HUES6 (cell line): ENCODE measurements at regions not wholly inside any gene's neighbourhood (a gene's known extent, or its start where the extent isn't known, plus 50 kb on each side); places are given as distances from the start of the nearest gene placed in this dataset.
"Not testable (repeated sequence)": the region's sequence is repeated elsewhere in the genome, so short reads cannot be mapped to it uniquely, and the experiment has no call there.

ENCODE experiments used
- H3K27ac ChIP-seq: 2 replicates; pipeline ENCODE4 v1.7.0; 2013; ENCODE audit warnings: low read depth, mild to moderate bottlenecking, low read length, inconsistent platforms
- H3K27me3 ChIP-seq: 2 replicates; pipeline ENCODE4 v1.6.1; 2013; ENCODE audit warnings: low read length; ENCODE audit not compliant: control insufficient read depth, insufficient read depth
- H3K36me3 ChIP-seq: 2 replicates; pipeline ENCODE4 v1.6.1; 2013; ENCODE audit warnings: low read length; ENCODE audit not compliant: control insufficient read depth, insufficient read depth
- H3K4me1 ChIP-seq: 2 replicates; pipeline ENCODE4 v1.6.1; 2013; ENCODE audit warnings: low read length; ENCODE audit not compliant: control insufficient read depth, insufficient read depth
- H3K4me3 ChIP-seq: 2 replicates; pipeline ENCODE4 v1.5.1; 2013; ENCODE audit warnings: low read depth, low read length
- H3K9ac ChIP-seq: one replicate; pipeline ENCODE4 v1.6.1; 2013; ENCODE audit warnings: mild to moderate bottlenecking, low read length
- H3K9me3 ChIP-seq: 2 replicates; pipeline ENCODE4 v1.6.1; 2013; ENCODE audit warnings: low read depth, low read length; ENCODE audit not compliant: control insufficient read depth, insufficient read depth

GRCh38 chrX:437661-438390 is 51.1 kb upstream of the PPP2R3B start:
- Histone ChIP-seq H3K4me3 (no peak overlapping the region), H3K4me1 (peaks cover 6% of the 10 kb centered on the region), H3K27ac (no peak overlapping the region), H3K27me3 (peaks cover 28% of the 10 kb centered on the region), H3K9me3 (peaks cover 5% of the 10 kb centered on the region; the same call in 1 of the 2 replicates), H3K9ac (no peak overlapping the region), H3K36me3 (no peaks in the 10 kb centered on the region)

GRCh38 chrX:439241-439640 is 52.5 kb upstream of the PPP2R3B start:
- H3K27ac ChIP-seq, result no peak overlapping the region
- H3K4me3 ChIP-seq, result no peak overlapping the region
- H3K27me3 ChIP-seq, result peaks cover 34% of the 10 kb centered on the region
- peaks cover 5% of the 10 kb centered on the region; the same call in 1 of the 2 replicates for H3K9me3 ChIP-seq
- H3K9ac ChIP-seq, result no peak overlapping the region
- H3K4me1 ChIP-seq, result peaks cover 6% of the 10 kb centered on the region
- no peaks in the 10 kb centered on the region for H3K36me3 ChIP-seq

GRCh38 chrX:439719-440118 is 53.0 kb upstream of the PPP2R3B start:
- Histone ChIP-seq H3K27me3 (peaks cover 37% of the 10 kb centered on the region), H3K27ac (no peak overlapping the region), H3K4me3 (no peak overlapping the region), H3K9ac (no peak overlapping the region), H3K36me3 (no peaks in the 10 kb centered on the region), H3K9me3 (peaks cover 5% of the 10 kb centered on the region; the same call in 1 of the 2 replicates), H3K4me1 (peaks cover 6% of the 10 kb centered on the region)

GRCh38 chrX:440636-441035 is 53.9 kb upstream of the PPP2R3B start:
- Histone ChIP-seq H3K9me3 (peaks cover 5% of the 10 kb centered on the region; the same call in 1 of the 2 replicates), H3K4me3 (no peak overlapping the region), H3K36me3 (no peaks in the 10 kb centered on the region), H3K9ac (no peak overlapping the region), H3K4me1 (peaks cover 6% of the 10 kb centered on the region), H3K27me3 (peaks cover 29% of the 10 kb centered on the region), H3K27ac (no peak overlapping the region)

GRCh38 chrX:443536-444210 is 57.0 kb upstream of the PPP2R3B start:
- Histone ChIP-seq H3K9me3 (peaks cover 5% of the 10 kb centered on the region; the same call in 1 of the 2 replicates), H3K4me1 (peaks cover 4% of the 10 kb centered on the region), H3K27me3 (peaks cover 14% of the 10 kb centered on the region), H3K27ac (no peak overlapping the region), H3K36me3 (no peaks in the 10 kb centered on the region), H3K9ac (no peak overlapping the region), H3K4me3 (no peak overlapping the region)

- H3K9ac ChIP-seq, result no peak overlapping the region
- H3K4me1 ChIP-seq, result peaks cover 8% of the 10 kb centered on the region
- peaks cover 14% of the 10 kb centered on the region for H3K27me3 ChIP-seq
- peaks cover 5% of the 10 kb centered on the region; the same call in 1 of the 2 replicates for H3K9me3 ChIP-seq
- no peak overlapping the region for H3K4me3 ChIP-seq
- no peaks in the 10 kb centered on the region for H3K36me3 ChIP-seq
- H3K27ac ChIP-seq, result no peak overlapping the region
Observed at GRCh38 chrX:444305-444704, 57.6 kb upstream of the PPP2R3B start.

GRCh38 chrX:445727-446126 is 59.0 kb upstream of the PPP2R3B start:
- Histone ChIP-seq H3K9me3 (no peaks in the 10 kb centered on the region), H3K4me3 (peak overlapping the region; percentile 22), H3K27me3 (peaks cover 14% of the 10 kb centered on the region), H3K4me1 (peaks cover 8% of the 10 kb centered on the region), H3K9ac (peak overlapping the region; percentile 49), H3K27ac (no peak overlapping the region), H3K36me3 (no peaks in the 10 kb centered on the region)

- no peaks in the 10 kb centered on the region for H3K9me3 ChIP-seq
- peaks cover 14% of the 10 kb centered on the region for H3K27me3 ChIP-seq
- H3K36me3 ChIP-seq, result no peaks in the 10 kb centered on the region
- H3K9ac ChIP-seq, result peak overlapping the region; percentile 49
- peak overlapping the region; percentile 1; the same call in 1 of the 2 replicates for H3K27ac ChIP-seq
- H3K4me3 ChIP-seq, result peak overlapping the region; percentile 22
- peaks cover 8% of the 10 kb centered on the region for H3K4me1 ChIP-seq
Observed at GRCh38 chrX:446245-446644, 59.5 kb upstream of the PPP2R3B start.

GRCh38 chrX:447052-447451 is 60.3 kb upstream of the PPP2R3B start:
- H3K36me3 ChIP-seq, result no peaks in the 10 kb centered on the region
- H3K9ac ChIP-seq, result no peak overlapping the region
- H3K27me3 ChIP-seq, result peaks cover 16% of the 10 kb centered on the region
- H3K9me3 ChIP-seq, result no peaks in the 10 kb centered on the region
- peaks cover 8% of the 10 kb centered on the region for H3K4me1 ChIP-seq
- peak overlapping the region; percentile 1; the same call in 1 of the 2 replicates for H3K27ac ChIP-seq
- no peak overlapping the region for H3K4me3 ChIP-seq

GRCh38 chrX:451750-452149 is 65.0 kb upstream of the PPP2R3B start:
- not testable (repeated sequence) for H3K9ac ChIP-seq, H3K4me1 ChIP-seq, H3K4me3 ChIP-seq, H3K27me3 ChIP-seq, H3K27ac ChIP-seq, H3K9me3 ChIP-seq, H3K36me3 ChIP-seq

GRCh38 chrX:452598-452997 is 65.9 kb upstream of the PPP2R3B start:
- peaks cover 3% of the 10 kb centered on the region; the same call in 1 of the 2 replicates for H3K27me3 ChIP-seq
- no peak overlapping the region for H3K4me3 ChIP-seq
- no peak overlapping the region for H3K27ac ChIP-seq
- peaks cover 5% of the 10 kb centered on the region; the same call in 1 of the 2 replicates for H3K4me1 ChIP-seq
- no peaks in the 10 kb centered on the region for H3K36me3 ChIP-seq
- no peaks in the 10 kb centered on the region for H3K9me3 ChIP-seq
- no peak overlapping the region for H3K9ac ChIP-seq
